ENCODE measurements at regions not wholly inside any gene's neighbourhood (a gene's known extent, or its start where the extent isn't known, plus 50 kb on each side); places are given as distances from the start of the nearest gene placed in this dataset.

DNA sequence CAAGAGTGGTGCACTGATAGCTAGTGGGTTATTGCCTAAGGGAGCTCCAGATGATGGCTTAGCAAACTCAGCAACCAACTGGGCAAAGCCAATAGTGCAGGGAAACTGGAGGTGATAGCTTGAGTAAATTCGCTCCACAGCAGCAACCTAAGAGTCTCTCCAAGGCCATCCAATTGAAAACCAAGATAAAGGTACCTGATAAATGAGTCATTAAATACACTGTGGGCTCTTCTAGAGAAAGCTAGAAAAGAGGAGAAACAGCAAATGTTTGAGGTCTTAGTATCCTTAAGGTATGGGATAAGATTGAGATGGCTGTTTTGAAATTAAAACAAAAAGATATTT, 197.8 kb upstream of the ERBB4 start:
- Histone ChIP-seq H3K27me3 (replicated peaks; ENCODE audit: control insufficient read depth, insufficient read depth, low read length) (no peaks in the 10 kb centered on the region), H3K4me3 (replicated peaks; ENCODE audit: low read depth, low read length) (no peak overlapping the region), H3K36me3 (ENCODE audit: control insufficient read depth, insufficient read depth, low read length) (no peaks in the 10 kb centered on the region)
- TF ChIP-seq, protein P1, sequence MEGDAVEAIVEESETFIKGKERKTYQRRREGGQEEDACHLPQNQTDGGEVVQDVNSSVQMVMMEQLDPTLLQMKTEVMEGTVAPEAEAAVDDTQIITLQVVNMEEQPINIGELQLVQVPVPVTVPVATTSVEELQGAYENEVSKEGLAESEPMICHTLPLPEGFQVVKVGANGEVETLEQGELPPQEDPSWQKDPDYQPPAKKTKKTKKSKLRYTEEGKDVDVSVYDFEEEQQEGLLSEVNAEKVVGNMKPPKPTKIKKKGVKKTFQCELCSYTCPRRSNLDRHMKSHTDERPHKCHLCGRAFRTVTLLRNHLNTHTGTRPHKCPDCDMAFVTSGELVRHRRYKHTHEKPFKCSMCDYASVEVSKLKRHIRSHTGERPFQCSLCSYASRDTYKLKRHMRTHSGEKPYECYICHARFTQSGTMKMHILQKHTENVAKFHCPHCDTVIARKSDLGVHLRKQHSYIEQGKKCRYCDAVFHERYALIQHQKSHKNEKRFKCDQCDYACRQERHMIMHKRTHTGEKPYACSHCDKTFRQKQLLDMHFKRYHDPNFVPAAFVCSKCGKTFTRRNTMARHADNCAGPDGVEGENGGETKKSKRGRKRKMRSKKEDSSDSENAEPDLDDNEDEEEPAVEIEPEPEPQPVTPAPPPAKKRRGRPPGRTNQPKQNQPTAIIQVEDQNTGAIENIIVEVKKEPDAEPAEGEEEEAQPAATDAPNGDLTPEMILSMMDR (IDR thresholded peaks at IDR 0.05; ENCODE audit: insufficient read depth, low read length, poor library complexity, severe bottlenecking) = no peak
- no peak for DNase-seq (ENCODE audit: extremely low read depth, insufficient read length)

DNA sequence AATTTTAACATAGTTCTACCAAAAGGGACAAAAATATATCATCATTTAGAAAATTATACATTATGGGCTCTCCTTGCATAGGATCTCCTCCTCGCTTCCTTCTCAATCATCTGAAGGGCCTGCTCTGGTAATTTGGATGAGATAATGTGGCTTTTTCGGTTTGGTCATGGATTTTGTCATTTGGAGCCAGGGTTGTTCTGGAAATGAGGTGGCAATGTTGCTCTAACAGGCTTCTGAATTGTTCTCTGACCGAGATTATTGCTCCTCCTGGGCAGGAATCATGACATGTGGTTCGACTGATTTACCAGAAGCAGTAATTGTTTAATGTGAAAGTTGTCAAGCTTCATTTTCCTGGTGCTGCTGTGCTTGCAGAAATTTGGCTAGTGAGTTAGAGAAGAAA, 194.7 kb upstream of the ERBB4 start:
- H3K4me3 ChIP-seq (replicated peaks; ENCODE audit: low read depth, low read length) = no peak overlapping the region
- TF ChIP-seq, protein P1 (IDR thresholded peaks at IDR 0.05; ENCODE audit: insufficient read depth, low read length, poor library complexity, severe bottlenecking) = no peak
- H3K27me3 ChIP-seq (replicated peaks; ENCODE audit: control insufficient read depth, insufficient read depth, low read length) = no peaks in the 10 kb centered on the region
- peak; percentile 44 for DNase-seq (ENCODE audit: extremely low read depth, insufficient read length)
- no peaks in the 10 kb centered on the region for H3K36me3 ChIP-seq (ENCODE audit: control insufficient read depth, insufficient read depth, low read length)

DNA sequence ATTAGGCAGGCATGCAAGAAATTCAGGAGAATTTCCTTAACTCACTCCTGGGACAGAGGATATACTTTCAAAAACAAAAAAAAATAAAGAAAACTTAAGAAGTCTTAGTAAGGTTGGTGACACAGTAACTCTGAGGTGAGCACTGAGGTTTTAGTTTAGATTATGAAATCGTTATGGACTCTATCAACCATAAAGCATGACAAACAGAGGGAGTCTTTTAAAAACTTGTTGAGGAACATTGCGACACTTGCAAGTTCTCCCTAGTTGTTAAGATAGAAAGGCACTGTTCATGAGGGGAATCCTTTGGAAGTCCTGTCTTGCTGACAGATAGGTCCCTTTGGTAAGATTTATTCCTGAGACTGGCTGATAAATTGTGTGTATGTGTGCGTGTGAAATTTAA, 194.3 kb upstream of the ERBB4 start:
- H3K36me3 ChIP-seq (ENCODE audit: control insufficient read depth, insufficient read depth, low read length) = no peaks in the 10 kb centered on the region
- H3K4me3 ChIP-seq (replicated peaks; ENCODE audit: low read depth, low read length) = no peak overlapping the region
- DNase-seq (ENCODE audit: extremely low read depth, insufficient read length) = no peak
- TF ChIP-seq, protein P1 (IDR thresholded peaks at IDR 0.05; ENCODE audit: insufficient read depth, low read length, poor library complexity, severe bottlenecking) = no peak
- no peaks in the 10 kb centered on the region for H3K27me3 ChIP-seq (replicated peaks; ENCODE audit: control insufficient read depth, insufficient read depth, low read length)

DNA sequence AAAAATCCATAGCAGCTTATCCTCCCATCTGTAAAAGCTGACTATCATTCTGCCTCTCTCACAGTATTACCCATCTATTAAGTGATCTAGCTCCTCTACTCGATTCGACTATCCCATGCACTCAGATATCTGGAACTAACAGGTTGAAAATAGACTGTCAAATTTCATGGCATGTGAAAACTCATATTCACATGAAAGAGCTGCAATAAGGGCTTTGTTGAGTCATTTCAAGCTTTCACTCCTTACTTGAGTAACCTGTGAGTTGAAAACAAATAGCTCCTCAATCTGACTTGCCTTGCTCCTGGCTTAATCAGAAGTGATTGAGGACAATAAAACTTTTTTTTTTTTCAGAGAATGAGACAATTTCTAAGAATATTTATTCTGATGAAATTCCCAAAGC, 192.4 kb upstream of the ERBB4 start:
- Histone ChIP-seq H3K4me3 (replicated peaks; ENCODE audit: low read depth, low read length) (no peak overlapping the region), H3K27me3 (replicated peaks; ENCODE audit: control insufficient read depth, insufficient read depth, low read length) (no peaks in the 10 kb centered on the region), H3K36me3 (ENCODE audit: control insufficient read depth, insufficient read depth, low read length) (no peaks in the 10 kb centered on the region)
- TF ChIP-seq, protein P1 (IDR thresholded peaks at IDR 0.05; ENCODE audit: insufficient read depth, low read length, poor library complexity, severe bottlenecking) = no peak
- peak; percentile 55 for DNase-seq (ENCODE audit: extremely low read depth, insufficient read length)

DNA sequence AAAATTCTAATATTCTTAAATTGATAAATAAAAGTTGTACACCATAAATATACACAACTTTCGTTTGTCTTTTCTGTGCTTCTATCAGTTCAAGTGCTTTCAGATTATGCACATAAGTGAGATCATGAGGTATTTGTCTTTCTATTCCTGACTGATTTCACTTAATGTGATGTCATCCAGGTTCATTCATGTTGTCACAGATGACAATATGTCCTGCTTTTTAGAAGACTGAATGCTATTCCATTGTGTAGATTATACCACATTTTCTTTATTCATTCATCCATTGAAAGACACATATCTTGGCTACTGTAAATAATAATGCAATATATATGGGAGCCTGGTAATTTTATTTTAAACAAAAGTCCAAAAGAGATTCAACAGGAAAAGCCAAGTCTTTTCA, 190.1 kb upstream of the ERBB4 start:
- H3K36me3 ChIP-seq (ENCODE audit: control insufficient read depth, insufficient read depth, low read length) = no peaks in the 10 kb centered on the region
- TF ChIP-seq, protein P1 (IDR thresholded peaks at IDR 0.05; ENCODE audit: insufficient read depth, low read length, poor library complexity, severe bottlenecking) = no peak
- DNase-seq (ENCODE audit: extremely low read depth, insufficient read length) = no peak
- H3K4me3 ChIP-seq (replicated peaks; ENCODE audit: low read depth, low read length) = no peak overlapping the region
- H3K27me3 ChIP-seq (replicated peaks; ENCODE audit: control insufficient read depth, insufficient read depth, low read length) = no peaks in the 10 kb centered on the region

DNA sequence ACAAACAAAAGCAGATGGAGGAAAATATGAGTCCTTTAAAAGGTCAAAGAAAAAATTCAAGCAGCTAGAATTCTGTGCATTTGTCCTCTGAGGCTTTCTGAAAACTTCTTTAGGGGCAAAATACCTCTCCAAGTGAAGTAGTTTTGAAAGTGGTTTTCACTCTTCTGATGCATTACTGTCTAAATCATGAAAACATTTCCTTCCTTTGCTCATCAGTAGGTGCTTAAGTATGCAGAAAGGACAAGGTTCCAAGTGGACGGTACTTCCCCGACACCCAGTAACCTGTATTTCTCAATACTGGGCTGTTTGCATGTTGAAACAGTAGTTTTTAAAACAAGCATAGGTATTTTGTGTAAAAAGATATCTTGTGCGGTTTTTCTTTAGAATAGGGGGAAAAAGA, 189.1 kb upstream of the ERBB4 start:
- DNase-seq (ENCODE audit: extremely low read depth, insufficient read length) = peak; percentile 46
- TF ChIP-seq, protein P1 (IDR thresholded peaks at IDR 0.05; ENCODE audit: insufficient read depth, low read length, poor library complexity, severe bottlenecking) = no peak
- Histone ChIP-seq H3K36me3 (ENCODE audit: control insufficient read depth, insufficient read depth, low read length) (no peaks in the 10 kb centered on the region), H3K27me3 (replicated peaks; ENCODE audit: control insufficient read depth, insufficient read depth, low read length) (no peaks in the 10 kb centered on the region), H3K4me3 (replicated peaks; ENCODE audit: low read depth, low read length) (no peak overlapping the region)
